Left ventricle myocardium superior (tissue), 1 donor: ENCODE measurements at regions not wholly inside any gene's neighbourhood (a gene's known extent, or its start where the extent isn't known, plus 50 kb on each side); places are given as distances from the start of the nearest gene placed in this dataset.

Source experiments
- ATAC-seq: fragments of 200-7000 bp; cut with Tn5 transposase; one replicate; pipeline ENCODE4 v1.9.1; 2020; ENCODE audit warnings: mild to moderate bottlenecking, moderate library complexity
- DNase-seq: peaks from one replicate; pipeline ENCODE4 v3.0.0-alpha.2; 2020
- intact Hi-C: fragments of 100-400 bp; cut with micrococcal nuclease; formaldehyde crosslinking; loops from one replicate; pipeline ENCODE4 v1.11.0; 2022
- donor health status: DM: no; HTN: yes; CAD: no; lungs with severe emphysema.

- peak; percentile 45 for ATAC-seq
- intact Hi-C loops: no loop called here
- DNase-seq: no peak
These were observed 215.8 kb upstream of the SFRP2 start for GRCh38 chr4:154004507-154005170.

- DNase-seq (no peak), ATAC-seq (no peak)
- intact Hi-C loops: no loop called here
These were observed 215.1 kb upstream of the SFRP2 start for GRCh38 chr4:154004016-154004415.

GRCh38 chr4:154003378-154003777 lies 214.5 kb upstream of the SFRP2 start:
- DNase-seq: no peak
- no peak for ATAC-seq
- intact Hi-C loops: no loop called here

- DNase-seq (no peak), ATAC-seq (no peak)
- intact Hi-C loops: no loop called here
These were observed 212.3 kb upstream of the SFRP2 start for GRCh38 chr4:154001193-154001592.

- DNase-seq: no peak
- ATAC-seq: no peak
- intact Hi-C loops: no loop called here
These were observed 208.6 kb upstream of the SFRP2 start for GRCh38 chr4:153997516-153997915.

GRCh38 chr4:153989505-153989904 lies 200.6 kb upstream of the SFRP2 start:
- intact Hi-C loops: no loop called here
- DNase-seq (no peak), ATAC-seq (no peak)

- intact Hi-C loops: no loop called here
- DNase-seq (no peak), ATAC-seq (no peak)
These were observed 199.8 kb upstream of the SFRP2 start for GRCh38 chr4:153988492-153989363.

- DNase-seq: no peak
- intact Hi-C loops: no loop called here
- no peak for ATAC-seq
These were observed 198.4 kb upstream of the SFRP2 start for GRCh38 chr4:153987291-153987690.

- DNase-seq (no peak), ATAC-seq (no peak)
- intact Hi-C loops: no loop called here
These were observed 188.1 kb upstream of the SFRP2 start for GRCh38 chr4:153976954-153977353.

GRCh38 chr4:153974452-153974851 lies 185.6 kb upstream of the SFRP2 start:
- ATAC-seq (no peak), DNase-seq (no peak)
- intact Hi-C loops: no loop called here

- intact Hi-C loops: no loop called here
- DNase-seq: no peak
- ATAC-seq: no peak
These were observed 185.1 kb upstream of the SFRP2 start for GRCh38 chr4:153973942-153974341.

GRCh38 chr4:153971899-153972298 lies 183.0 kb upstream of the SFRP2 start:
- intact Hi-C loops: no loop called here
- ATAC-seq (no peak), DNase-seq (no peak)

GRCh38 chr4:153970169-153970568 lies 181.3 kb upstream of the SFRP2 start:
- no peak for DNase-seq
- intact Hi-C loops: no loop called here
- no peak for ATAC-seq

GRCh38 chr4:153969542-153969941 lies 180.7 kb upstream of the SFRP2 start:
- intact Hi-C loops: no loop called here
- ATAC-seq: no peak
- no peak for DNase-seq

GRCh38 chr4:153966641-153967040 lies 177.8 kb upstream of the SFRP2 start:
- intact Hi-C loops: no loop called here
- no peak for ATAC-seq
- DNase-seq: no peak

- intact Hi-C loops: no loop called here
- DNase-seq (no peak), ATAC-seq (no peak)
These were observed 174.3 kb upstream of the SFRP2 start for GRCh38 chr4:153963216-153963615.

- ATAC-seq (no peak), DNase-seq (no peak)
- intact Hi-C loops: no loop called here
These were observed 173.6 kb upstream of the SFRP2 start for GRCh38 chr4:153962311-153963039.

- DNase-seq: no peak
- ATAC-seq: no peak
- intact Hi-C loops: no loop called here
These were observed 166.4 kb upstream of the SFRP2 start for GRCh38 chr4:153955327-153955726.

- intact Hi-C loops: no loop called here
- no peak for DNase-seq
- no peak for ATAC-seq
These were observed 165.8 kb upstream of the SFRP2 start for GRCh38 chr4:153954654-153955053.
